ENCODE measurements at regions not wholly inside any gene's neighbourhood (a gene's known extent, or its start where the extent isn't known, plus 50 kb on each side); places are given as distances from the start of the nearest gene placed in this dataset.
"Not testable (repeated sequence)": the region's sequence is repeated elsewhere in the genome, so short reads cannot be mapped to it uniquely, and the experiment has no call there.

GRCh38 chr11:129712486-129713240, 103.0 kb upstream of the TMEM45B start:
- not testable (repeated sequence) for H3K4me3 Mint-ChIP-seq, H3K4me1 Mint-ChIP-seq, H3K9me3 Mint-ChIP-seq, H3K27ac Mint-ChIP-seq, H3K36me3 Mint-ChIP-seq, H3K27me3 Mint-ChIP-seq

DNA sequence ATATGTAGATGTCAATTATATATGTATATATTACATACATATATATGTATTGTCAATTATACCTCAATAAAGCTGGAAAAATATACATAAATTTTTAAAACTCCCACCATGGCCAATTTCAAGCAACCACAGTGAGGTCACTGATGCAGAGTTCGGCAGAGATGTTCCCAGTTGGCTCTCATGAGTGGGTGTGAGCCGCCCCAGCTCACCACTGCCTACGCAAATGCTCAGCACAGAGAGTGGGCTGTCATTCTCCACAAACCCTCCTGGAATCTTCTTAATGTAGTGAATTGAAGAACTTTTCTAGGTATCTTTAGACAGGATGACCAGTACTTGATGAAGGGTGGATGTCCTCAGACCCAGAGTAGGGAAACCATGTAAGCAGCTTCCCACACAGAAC, 96.6 kb upstream of the TMEM45B start:
- H3K4me1 Mint-ChIP-seq = peaks cover 13% of the 10 kb centered on the region

DNA sequence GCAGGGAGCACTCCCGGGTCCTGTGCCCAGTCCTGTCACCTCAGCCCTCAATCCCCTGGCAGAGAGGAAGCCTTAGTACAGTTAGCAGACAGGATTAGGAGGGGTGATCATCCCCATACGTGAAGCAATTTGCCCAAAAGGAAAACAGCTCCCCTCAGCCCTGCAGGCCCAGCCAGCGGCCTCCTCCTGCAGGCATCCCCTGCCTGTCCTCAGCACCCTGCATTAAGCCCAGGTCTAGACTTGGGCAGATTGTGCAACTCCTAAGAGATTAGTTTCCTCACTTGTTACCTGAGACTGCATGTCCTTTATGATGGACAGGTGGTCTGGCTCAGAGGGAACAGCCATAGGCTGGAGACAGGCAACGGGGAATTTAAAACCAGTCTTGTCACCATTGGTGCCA, 95.5 kb upstream of the TMEM45B start:
- H3K27ac Mint-ChIP-seq = no peak overlapping the region
- H3K4me1 Mint-ChIP-seq = peaks cover 17% of the 10 kb centered on the region
- H3K36me3 Mint-ChIP-seq = peaks cover 3% of the 10 kb centered on the region
- H3K27me3 Mint-ChIP-seq = no peaks in the 10 kb centered on the region
- H3K9me3 Mint-ChIP-seq = no peaks in the 10 kb centered on the region
- H3K4me3 Mint-ChIP-seq = no peak overlapping the region

More for the DNA sequence above, 96.6 kb upstream of the TMEM45B start:
- Mint-ChIP-seq H3K27me3 (no peaks in the 10 kb centered on the region), H3K36me3 (peaks cover 5% of the 10 kb centered on the region), H3K4me3 (no peak overlapping the region), H3K9me3 (no peaks in the 10 kb centered on the region), H3K27ac (no peak overlapping the region)

DNA sequence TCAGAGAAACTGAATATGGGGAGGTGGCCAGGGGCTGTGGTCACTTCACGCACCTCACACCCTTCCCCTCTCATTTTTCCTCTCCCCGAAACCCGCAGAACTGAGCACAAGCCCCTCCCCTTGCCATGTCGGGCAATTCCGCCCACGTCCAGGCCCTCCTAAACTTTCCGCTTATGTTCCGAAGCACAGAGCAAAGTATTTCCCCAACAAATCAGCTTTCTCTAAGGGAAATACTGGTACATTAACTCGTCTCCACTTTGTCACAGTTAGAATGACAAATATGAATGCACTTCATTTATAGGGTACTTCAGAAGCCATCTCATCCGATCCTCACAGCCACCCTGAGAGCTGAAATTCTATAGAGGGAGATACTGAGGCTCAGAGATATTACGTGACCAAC, 94.7 kb upstream of the TMEM45B start:
- peaks cover 2% of the 10 kb centered on the region for H3K36me3 Mint-ChIP-seq
- no peaks in the 10 kb centered on the region for H3K27me3 Mint-ChIP-seq
- H3K4me3 Mint-ChIP-seq = no peak overlapping the region
- H3K4me1 Mint-ChIP-seq = peaks cover 17% of the 10 kb centered on the region
- H3K27ac Mint-ChIP-seq = no peak overlapping the region
- no peaks in the 10 kb centered on the region for H3K9me3 Mint-ChIP-seq

DNA sequence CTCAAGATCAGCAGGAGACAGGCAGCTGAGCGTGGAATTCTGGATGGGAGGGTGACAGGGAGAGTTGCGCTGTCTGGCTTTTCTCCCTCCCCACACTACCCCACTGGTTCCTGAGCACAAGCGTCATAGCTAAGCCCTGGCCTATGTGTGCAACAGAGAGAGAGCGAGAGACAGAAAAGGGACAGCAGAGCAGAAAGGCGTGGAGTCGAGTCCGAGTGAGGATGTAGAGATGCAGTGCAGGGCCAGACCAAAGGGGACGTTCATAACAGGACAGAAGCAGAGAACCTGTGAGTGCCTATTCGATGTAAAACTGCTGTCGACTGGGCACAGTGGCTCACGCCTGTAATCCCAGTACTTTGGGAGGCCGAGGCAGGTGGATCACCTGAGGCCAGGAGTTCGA, 94.0 kb upstream of the TMEM45B start:
- H3K27ac Mint-ChIP-seq = no peak overlapping the region
- no peaks in the 10 kb centered on the region for H3K9me3 Mint-ChIP-seq
- no peak overlapping the region for H3K4me3 Mint-ChIP-seq
- peaks cover 17% of the 10 kb centered on the region for H3K4me1 Mint-ChIP-seq
- no peaks in the 10 kb centered on the region for H3K27me3 Mint-ChIP-seq
- H3K36me3 Mint-ChIP-seq = peaks cover 5% of the 10 kb centered on the region

DNA sequence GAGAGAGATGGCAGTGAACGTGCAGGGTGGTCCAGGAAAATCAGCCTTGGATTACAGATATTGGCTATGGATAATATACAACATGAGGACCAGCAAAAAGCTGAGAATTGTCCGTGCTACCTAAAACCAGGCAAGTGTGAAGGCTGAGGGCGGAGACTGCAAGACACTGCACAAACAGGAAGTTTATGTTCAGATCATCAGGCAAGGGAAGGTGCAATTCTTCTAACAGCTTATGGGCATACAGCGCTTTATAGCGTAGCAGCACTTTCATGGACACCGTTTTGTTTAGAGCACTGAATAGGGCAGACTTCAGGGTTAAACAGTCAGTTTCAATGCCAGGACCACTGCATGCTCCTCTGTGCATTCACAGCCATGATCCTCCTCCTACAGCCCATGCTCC, 93.1 kb upstream of the TMEM45B start:
- no peaks in the 10 kb centered on the region for H3K27me3 Mint-ChIP-seq
- no peaks in the 10 kb centered on the region for H3K9me3 Mint-ChIP-seq
- no peak overlapping the region for H3K4me3 Mint-ChIP-seq
- H3K27ac Mint-ChIP-seq = no peak overlapping the region
- peaks cover 17% of the 10 kb centered on the region for H3K4me1 Mint-ChIP-seq
- H3K36me3 Mint-ChIP-seq = peaks cover 5% of the 10 kb centered on the region

DNA sequence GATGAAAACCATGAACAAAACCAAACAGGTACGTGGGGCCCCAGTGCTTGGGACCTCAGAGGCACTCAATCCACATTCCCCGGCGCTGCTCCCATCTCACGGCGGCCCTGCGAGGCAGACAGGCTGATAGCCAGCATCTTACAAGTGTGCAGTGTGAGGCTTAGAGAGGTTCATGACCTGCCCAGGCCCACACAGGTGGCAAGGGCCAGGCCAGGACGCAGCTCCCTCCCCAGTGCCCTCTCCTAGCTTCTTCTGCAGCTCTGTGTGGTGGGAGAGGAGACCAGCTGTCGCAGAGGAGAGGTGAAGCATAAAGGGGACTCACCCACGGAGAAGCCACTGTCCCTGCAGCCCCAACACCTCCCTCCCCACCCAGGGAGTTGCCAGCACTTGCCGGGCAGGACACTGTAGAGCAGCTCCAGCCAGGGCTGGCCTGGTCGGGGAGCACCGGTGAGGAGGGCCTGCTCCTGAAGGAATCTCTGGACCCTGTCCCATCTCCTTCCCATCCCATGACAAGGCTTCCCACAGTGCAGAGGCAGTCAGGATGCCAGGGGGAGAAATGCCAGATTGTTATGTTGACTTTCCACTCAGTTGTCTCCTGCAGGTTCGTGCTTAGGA, 92.4 kb upstream of the TMEM45B start:
- Mint-ChIP-seq H3K27ac (no peak overlapping the region), H3K4me1 (peaks cover 17% of the 10 kb centered on the region), H3K9me3 (no peaks in the 10 kb centered on the region), H3K36me3 (peaks cover 5% of the 10 kb centered on the region), H3K4me3 (no peak overlapping the region), H3K27me3 (no peaks in the 10 kb centered on the region)

GRCh38 chr11:129723761-129724162, 91.9 kb upstream of the TMEM45B start:
- H3K4me3 Mint-ChIP-seq = no peak overlapping the region
- peaks cover 5% of the 10 kb centered on the region for H3K36me3 Mint-ChIP-seq
- no peaks in the 10 kb centered on the region for H3K9me3 Mint-ChIP-seq
- no peaks in the 10 kb centered on the region for H3K27me3 Mint-ChIP-seq
- H3K27ac Mint-ChIP-seq = no peak overlapping the region
- peaks cover 17% of the 10 kb centered on the region for H3K4me1 Mint-ChIP-seq

GRCh38 chr11:129724866-129725265, 90.8 kb upstream of the TMEM45B start:
- peaks cover 5% of the 10 kb centered on the region for H3K36me3 Mint-ChIP-seq
- peaks cover 17% of the 10 kb centered on the region for H3K4me1 Mint-ChIP-seq
- H3K4me3 Mint-ChIP-seq = no peak overlapping the region
- H3K27me3 Mint-ChIP-seq = no peaks in the 10 kb centered on the region
- no peak overlapping the region for H3K27ac Mint-ChIP-seq
- no peaks in the 10 kb centered on the region for H3K9me3 Mint-ChIP-seq

- Mint-ChIP-seq H3K4me1 (peaks cover 17% of the 10 kb centered on the region), H3K27me3 (no peaks in the 10 kb centered on the region), H3K27ac (no peak overlapping the region), H3K36me3 (peaks cover 3% of the 10 kb centered on the region), H3K9me3 (no peaks in the 10 kb centered on the region), H3K4me3 (no peak overlapping the region)
Measured at GRCh38 chr11:129726179-129726578, 89.5 kb upstream of the TMEM45B start.

DNA sequence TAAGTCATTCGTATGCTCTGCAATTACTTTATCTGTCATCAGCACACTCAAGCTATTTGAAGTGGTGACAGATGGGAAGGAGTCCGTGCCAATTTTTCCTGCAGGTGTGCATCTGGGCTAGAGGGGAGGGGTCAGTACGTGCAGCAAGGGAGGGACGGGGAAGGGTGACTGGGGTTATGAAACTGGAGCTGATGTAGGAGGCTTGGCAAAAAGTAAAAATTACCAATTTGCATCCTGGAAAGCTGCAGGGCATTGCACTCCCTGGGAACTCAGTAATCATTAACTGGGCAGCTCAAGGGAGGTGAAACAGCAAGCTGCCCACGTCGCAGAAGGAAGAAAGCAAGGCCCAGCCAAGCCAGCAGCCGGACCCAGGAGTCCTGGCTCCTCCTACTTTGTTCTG, 87.1 kb upstream of the TMEM45B start:
- Mint-ChIP-seq H3K27ac (no peak overlapping the region), H3K4me1 (peaks cover 5% of the 10 kb centered on the region), H3K4me3 (no peak overlapping the region), H3K9me3 (no peaks in the 10 kb centered on the region), H3K27me3 (no peaks in the 10 kb centered on the region), H3K36me3 (peaks cover 3% of the 10 kb centered on the region)

- H3K4me1 Mint-ChIP-seq = peaks cover 2% of the 10 kb centered on the region
- H3K27ac Mint-ChIP-seq = no peak overlapping the region
- H3K27me3 Mint-ChIP-seq = no peaks in the 10 kb centered on the region
- H3K4me3 Mint-ChIP-seq = no peak overlapping the region
- no peaks in the 10 kb centered on the region for H3K9me3 Mint-ChIP-seq
- peaks cover 5% of the 10 kb centered on the region for H3K36me3 Mint-ChIP-seq
Measured at GRCh38 chr11:129729216-129729615, 86.4 kb upstream of the TMEM45B start.

DNA sequence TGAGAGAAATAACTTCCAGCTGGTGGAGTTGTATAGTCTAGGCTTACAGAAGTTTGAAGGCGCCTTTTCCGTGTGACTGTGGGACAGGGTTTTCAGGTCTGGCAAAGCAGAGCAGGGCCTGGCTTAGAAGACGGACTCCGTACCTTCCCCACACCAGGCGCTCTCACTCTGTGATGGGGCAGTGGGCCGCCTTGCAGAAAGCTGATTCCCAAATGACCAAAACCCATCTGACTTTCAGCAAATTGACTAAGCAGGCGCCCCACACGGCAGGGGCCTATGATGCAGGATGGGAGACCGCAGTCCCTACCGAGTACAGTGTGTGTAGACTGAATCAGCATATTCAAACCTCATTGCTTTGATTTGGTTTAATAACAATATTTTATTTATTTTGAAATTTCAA, 85.8 kb upstream of the TMEM45B start:
- Mint-ChIP-seq H3K4me3 (no peak overlapping the region), H3K27ac (no peak overlapping the region)

GRCh38 chr11:129731316-129731715, 84.3 kb upstream of the TMEM45B start:
- H3K9me3 Mint-ChIP-seq = no peaks in the 10 kb centered on the region
- H3K4me1 Mint-ChIP-seq = no peaks in the 10 kb centered on the region
- H3K4me3 Mint-ChIP-seq = no peak overlapping the region
- peaks cover 2% of the 10 kb centered on the region for H3K36me3 Mint-ChIP-seq
- H3K27me3 Mint-ChIP-seq = no peaks in the 10 kb centered on the region
- no peak overlapping the region for H3K27ac Mint-ChIP-seq

More for the DNA sequence above, 85.8 kb upstream of the TMEM45B start:
- peaks cover 5% of the 10 kb centered on the region for H3K36me3 Mint-ChIP-seq
- no peaks in the 10 kb centered on the region for H3K4me1 Mint-ChIP-seq
- no peaks in the 10 kb centered on the region for H3K27me3 Mint-ChIP-seq
- no peaks in the 10 kb centered on the region for H3K9me3 Mint-ChIP-seq

DNA sequence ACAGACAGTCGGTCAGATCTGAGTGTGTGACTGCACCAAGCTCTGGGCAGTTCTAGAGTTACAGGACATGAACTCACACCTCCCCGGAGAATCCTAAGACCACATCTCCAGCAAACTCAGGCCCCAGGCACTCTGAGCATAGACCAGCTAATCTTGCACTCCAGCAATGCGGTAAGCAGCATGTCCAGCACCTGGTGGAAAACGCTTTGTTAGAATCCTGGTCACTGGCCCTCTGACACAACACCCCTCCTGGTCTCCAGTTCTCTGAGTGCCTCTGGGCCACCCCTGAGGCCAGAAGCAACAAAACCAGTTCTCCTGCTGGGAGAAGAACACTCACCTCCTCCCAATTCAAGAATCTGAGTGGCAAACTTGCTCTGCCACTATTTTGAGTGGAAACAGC, 82.7 kb upstream of the TMEM45B start:
- H3K27ac Mint-ChIP-seq = no peak overlapping the region
- peaks cover 2% of the 10 kb centered on the region for H3K36me3 Mint-ChIP-seq
- no peaks in the 10 kb centered on the region for H3K27me3 Mint-ChIP-seq
- H3K4me1 Mint-ChIP-seq = no peaks in the 10 kb centered on the region
- H3K4me3 Mint-ChIP-seq = no peak overlapping the region
- no peaks in the 10 kb centered on the region for H3K9me3 Mint-ChIP-seq

- no peak overlapping the region for H3K4me3 Mint-ChIP-seq
- peaks cover 2% of the 10 kb centered on the region for H3K36me3 Mint-ChIP-seq
- no peaks in the 10 kb centered on the region for H3K4me1 Mint-ChIP-seq
- no peaks in the 10 kb centered on the region for H3K9me3 Mint-ChIP-seq
- H3K27me3 Mint-ChIP-seq = no peaks in the 10 kb centered on the region
- no peak overlapping the region for H3K27ac Mint-ChIP-seq
Measured at GRCh38 chr11:129733384-129733783, 82.3 kb upstream of the TMEM45B start.

- H3K27ac Mint-ChIP-seq = no peak overlapping the region
- no peak overlapping the region for H3K4me3 Mint-ChIP-seq
- peaks cover 2% of the 10 kb centered on the region for H3K36me3 Mint-ChIP-seq
- no peaks in the 10 kb centered on the region for H3K9me3 Mint-ChIP-seq
- H3K27me3 Mint-ChIP-seq = no peaks in the 10 kb centered on the region
- H3K4me1 Mint-ChIP-seq = no peaks in the 10 kb centered on the region
Measured at GRCh38 chr11:129733981-129734380, 81.7 kb upstream of the TMEM45B start.
